Body of pancreas (tissue), 4 donors: ENCODE measurements at regions not wholly inside any gene's neighbourhood (a gene's known extent, or its start where the extent isn't known, plus 50 kb on each side); places are given as distances from the start of the nearest gene placed in this dataset.

Source experiments
- ATAC-seq: fragments of 150-250 bp; one replicate; pipeline ENCODE4 v1.9.1; 2016
- DNase-seq, 4 donors: peaks; one replicate each; pipeline ENCODE4 v3.0.0-alpha.2; 2019
- H3K27ac ChIP-seq, 4 donors: fragments of 200-600 bp; sonication (generic); 1 replicate in 3 of 4; 2 replicates in 1 of 4; pipeline versions ENCODE4 v1.5.1 to v1.6.1; 2016 to 2019; ENCODE audit warnings: mild to moderate bottlenecking in 1 of 4, mixed read lengths in 1 of 4, moderate library complexity in 1 of 4
- H3K27me3 ChIP-seq, 2 donors: fragments of 200-600 bp; sonication (generic); one replicate each; pipeline ENCODE4 v1.6.0; 2016; ENCODE audit warnings: mild to moderate bottlenecking in 1 of 2
- H3K36me3 ChIP-seq, 2 donors: fragments of 200-600 bp; sonication (generic); replicated peaks in 1 of 2; 2 replicates each; pipeline ENCODE4 v1.5.1; 2016; ENCODE audit warnings: low read depth in 2 of 2; ENCODE audit not compliant: insufficient read depth in 1 of 2
- H3K4me1 ChIP-seq: fragments of 200-600 bp; sonication (generic); one replicate; pipeline ENCODE4 v1.6.0; 2016
- H3K4me3 ChIP-seq, 2 donors: fragments of 200-600 bp; sonication (generic); 1 replicate in 1 of 2; 2 replicates in 1 of 2; pipeline ENCODE4 v1.5.1; 2016 to 2019
- H3K9me3 ChIP-seq, 3 donors: fragments of 200-600 bp; sonication (generic); 1 replicate in 2 of 3; 2 replicates in 1 of 3; pipeline ENCODE4 v1.5.1; 2016
- CTCF ChIP-seq, 7 experiments: fragments of 450-650 bp in 4 of 7; fragments of 200-600 bp in 3 of 7; sonication (generic) in 3 of 7; IDR thresholded peaks; one replicate each; pipeline ENCODE4 v1.5.1; 2016 to 2019; ENCODE audit warnings: antibody characterized with exemption in 7 of 7
- POLR2A ChIP-seq, 3 donors: fragments of 450-650 bp; IDR thresholded peaks; one replicate each; pipeline ENCODE4 v1.6.1; 2016; ENCODE audit warnings: antibody characterized with exemption in 3 of 3, mild to moderate bottlenecking in 2 of 3
- WGBS, 2 donors: methylation state at CpG; one replicate each; pipeline ENCODE4 v1.1.5; 2017; 5-methylcytosine and 5-hydroxymethylcytosine counted together
- intact Hi-C: fragments of 100-400 bp; cut with DNase I; formaldehyde crosslinking; loops from one replicate; pipeline ENCODE4 v1.15.1; 2023

GRCh38 chr6:100271202-100271601 lies 193.5 kb downstream of the SIM1 start:
- Histone ChIP-seq H3K27me3 (no peaks in the 10 kb centered on the region), H3K4me3 (no peak overlapping the region), H3K9me3 (no peaks in the 10 kb centered on the region), H3K36me3 (no peaks in the 10 kb centered on the region), H3K4me1 (no peaks in the 10 kb centered on the region), H3K27ac (no peak overlapping the region)
- no peak for DNase-seq
- TF ChIP-seq POLR2A (IDR thresholded peaks at IDR 0.05) (no peak), CTCF (IDR thresholded peaks at IDR 0.05) (no peak)
- 78 to 82% methylated on average over 5 of the region's 5 CpGs for WGBS, 2 donors
- ATAC-seq = no peak
- intact Hi-C loops = no loop called here

- no peak overlapping the region for H3K4me3 ChIP-seq
- no peak for TF ChIP-seq POLR2A (IDR thresholded peaks at IDR 0.05)
- TF ChIP-seq CTCF (IDR thresholded peaks at IDR 0.05) = no peak
- no peaks in the 10 kb centered on the region for H3K36me3 ChIP-seq
- H3K9me3 ChIP-seq = no peaks in the 10 kb centered on the region
- no peak overlapping the region for H3K27ac ChIP-seq
- WGBS, 2 donors = 34 to 47% methylated on average over 2 of the region's 2 CpGs
- no peaks in the 10 kb centered on the region for H3K27me3 ChIP-seq
- intact Hi-C loops = no loop called here
- DNase-seq = no peak
- ATAC-seq = no peak
- no peaks in the 10 kb centered on the region for H3K4me1 ChIP-seq
Observed at GRCh38 chr6:100269189-100269588, 195.5 kb downstream of the SIM1 start.

GRCh38 chr6:100268326-100268725 lies 196.4 kb downstream of the SIM1 start:
- no peaks in the 10 kb centered on the region for H3K4me1 ChIP-seq
- DNase-seq (no peak), ATAC-seq (no peak)
- WGBS, 2 donors = 90% methylated on average over 4 of the region's 4 CpGs
- H3K36me3 ChIP-seq = no peaks in the 10 kb centered on the region
- no peak overlapping the region for H3K4me3 ChIP-seq
- TF ChIP-seq CTCF (IDR thresholded peaks at IDR 0.05) = no peak
- TF ChIP-seq POLR2A (IDR thresholded peaks at IDR 0.05) = no peak
- H3K27me3 ChIP-seq = no peaks in the 10 kb centered on the region
- H3K27ac ChIP-seq = no peak overlapping the region
- no peaks in the 10 kb centered on the region for H3K9me3 ChIP-seq
- intact Hi-C loops = no loop called here

GRCh38 chr6:100267721-100268123 lies 197.0 kb downstream of the SIM1 start:
- WGBS, 2 donors = 84 to 94% methylated on average over 1 of the region's 1 CpG
- Histone ChIP-seq H3K27me3 (no peaks in the 10 kb centered on the region), H3K4me3 (no peak overlapping the region), H3K27ac (no peak overlapping the region), H3K36me3 (no peaks in the 10 kb centered on the region), H3K4me1 (no peaks in the 10 kb centered on the region), H3K9me3 (no peaks in the 10 kb centered on the region)
- ATAC-seq = no peak
- intact Hi-C loops = no loop called here
- no peak for DNase-seq
- TF ChIP-seq POLR2A (IDR thresholded peaks at IDR 0.05) (no peak), CTCF (IDR thresholded peaks at IDR 0.05) (no peak)

- ATAC-seq (no peak), DNase-seq (no peak)
- Histone ChIP-seq H3K9me3 (no peaks in the 10 kb centered on the region), H3K27ac (no peak overlapping the region), H3K27me3 (no peaks in the 10 kb centered on the region), H3K4me1 (no peaks in the 10 kb centered on the region), H3K36me3 (no peaks in the 10 kb centered on the region), H3K4me3 (no peak overlapping the region)
- intact Hi-C loops = no loop called here
- 79 to 86% methylated on average over 10 of the region's 10 CpGs for WGBS, 2 donors
- TF ChIP-seq CTCF (IDR thresholded peaks at IDR 0.05) (no peak), POLR2A (IDR thresholded peaks at IDR 0.05) (no peak)
Observed at GRCh38 chr6:100266494-100267401, 198.0 kb downstream of the SIM1 start.
